H1 (cell line): ENCODE measurements at regions not wholly inside any gene's neighbourhood (a gene's known extent, or its start where the extent isn't known, plus 50 kb on each side); places are given as distances from the start of the nearest gene placed in this dataset.

ENCODE experiments used
- BACH1 ChIP-seq: IDR thresholded peaks from 2 replicates; pipeline ENCODE4 v1.6.1; 2012; ENCODE audit warnings: low read length, improper control_type of control experiment
- CREB1 ChIP-seq: IDR thresholded peaks from 2 replicates; pipeline ENCODE4 v1.6.1; 2012; ENCODE audit warnings: inconsistent platforms
- CTCF ChIP-seq, 3 experiments: IDR thresholded peaks; 1 replicate in 2 of 3; 2 replicates in 1 of 3; pipeline versions ENCODE4 v1.5.1 to v1.6.1; 2011; ENCODE audit warnings: low read length in 3 of 3, mild to moderate bottlenecking in 3 of 3, inconsistent platforms in 2 of 3, low read depth in 1 of 3, moderate library complexity in 1 of 3; ENCODE audit not compliant: insufficient read depth in 1 of 3; ENCODE audit errors: control extremely low read depth in 1 of 3
- E2F6 ChIP-seq: IDR thresholded peaks from 2 replicates; pipeline ENCODE4 v1.6.1; 2012; ENCODE audit warnings: inconsistent platforms
- EZH2 ChIP-seq: fragments of 200-600 bp; sonication (generic); IDR thresholded peaks from 2 replicates; pipeline ENCODE4 v1.7.1; 2012; ENCODE audit warnings: low read depth, mild to moderate bottlenecking, moderate library complexity, low read length, inconsistent platforms; ENCODE audit not compliant: severe bottlenecking
- KDM1A ChIP-seq: fragments of 200-600, 300-600 bp; sonication (generic); IDR thresholded peaks from 2 replicates; pipeline ENCODE4 v1.7.1; 2016; ENCODE audit warnings: mild to moderate bottlenecking, low read length, borderline replicate concordance
- POLR2AphosphoS5 ChIP-seq: IDR thresholded peaks from 2 replicates; pipeline ENCODE4 v1.6.1; 2011; ENCODE audit warnings: low read depth, low read length

GRCh38 chr20:48056218-48056617 lies 270.9 kb upstream of the SULF2 start:
- no peak for TF ChIP-seq CTCF (IDR thresholded peaks at IDR 0.05; ENCODE audit: control extremely low read depth in 1 of 3, insufficient read depth in 1 of 3, low read depth in 1 of 3, low read length in 3 of 3)
- no peak for TF ChIP-seq EZH2
- no peak for TF ChIP-seq BACH1
- no peak for TF ChIP-seq E2F6
- no peak for TF ChIP-seq KDM1A
- no peak for TF ChIP-seq POLR2AphosphoS5
- no peak for TF ChIP-seq CREB1
